Spleen (tissue), 11 donors: ENCODE measurements at regions not wholly inside any gene's neighbourhood (a gene's known extent, or its start where the extent isn't known, plus 50 kb on each side); places are given as distances from the start of the nearest gene placed in this dataset.

ENCODE experiments used
- DNase-seq: peaks from one replicate; pipeline ENCODE4 v3.0.0-alpha.2; 2020
- H3K27ac ChIP-seq, 8 donors: fragments of 200-600 bp; sonication (generic) in 7 of 8; 1 replicate in 4 of 8; 2 replicates in 4 of 8; pipeline versions ENCODE4 v1.5.0 to v1.8.0; 2016 to 2021; ENCODE audit warnings: inconsistent platforms in 4 of 8, mild to moderate bottlenecking in 4 of 8, moderate library complexity in 1 of 8
- H3K27me3 ChIP-seq, 7 donors: fragments of 200-600 bp; sonication (generic) in 6 of 7; replicated peaks in 1 of 7; 1 replicate in 4 of 7; 2 replicates in 3 of 7; pipeline versions ENCODE4 v1.5.0 to v1.8.0; 2016 to 2021; ENCODE audit warnings: inconsistent platforms in 3 of 7, mild to moderate bottlenecking in 1 of 7
- H3K36me3 ChIP-seq, 6 donors: fragments of 200-600 bp; sonication (generic) in 5 of 6; 1 replicate in 4 of 6; 2 replicates in 2 of 6; pipeline versions ENCODE4 v1.5.0 to v1.8.0; 2016 to 2021; ENCODE audit warnings: inconsistent platforms in 2 of 6
- H3K4me1 ChIP-seq, 6 donors: fragments of 200-600 bp; sonication (generic) in 5 of 6; 1 replicate in 3 of 6; 2 replicates in 3 of 6; pipeline versions ENCODE4 v1.5.0 to v1.8.0; 2016 to 2021; ENCODE audit warnings: inconsistent platforms in 3 of 6
- H3K4me3 ChIP-seq, 8 donors: fragments of 200-600 bp; sonication (generic) in 7 of 8; 1 replicate in 4 of 8; 2 replicates in 4 of 8; pipeline versions ENCODE4 v1.5.0 to v1.8.0; 2016 to 2021; ENCODE audit warnings: inconsistent platforms in 4 of 8, mild to moderate bottlenecking in 4 of 8, moderate library complexity in 2 of 8
- H3K9me3 ChIP-seq, 8 donors: fragments of 200-600 bp; sonication (generic) in 7 of 8; 1 replicate in 4 of 8; 2 replicates in 4 of 8; pipeline versions ENCODE4 v1.5.0 to v1.8.0; 2016 to 2021; ENCODE audit warnings: inconsistent platforms in 4 of 8
- CTCF ChIP-seq, 11 experiments: fragments of 200-600 bp in 7 of 11; fragments of 450-650 bp in 4 of 11; sonication (generic) in 4 of 11; IDR thresholded peaks in 8 of 11; conservative IDR thresholded peaks in 3 of 11; 1 replicate in 7 of 11; 2 replicates in 4 of 11; pipeline versions ENCODE4 v1.4.0 to v1.8.0; 2016 to 2021; ENCODE audit warnings: antibody characterized with exemption in 11 of 11, inconsistent platforms in 4 of 11, mild to moderate bottlenecking in 1 of 11
- POLR2A ChIP-seq, 3 donors: fragments of 450-650 bp; IDR thresholded peaks; one replicate each; pipeline ENCODE4 v1.5.1; 2017; ENCODE audit warnings: antibody characterized with exemption in 3 of 3, mild to moderate bottlenecking in 1 of 3
- POLR2AphosphoS5 ChIP-seq, 3 donors: sonication (generic); formaldehyde crosslinking; IDR thresholded peaks; one replicate each; pipeline ENCODE4 v1.5.1; 2017; ENCODE audit warnings: antibody characterized with exemption in 3 of 3
- WGBS, 5 donors: extraction: QIAGEN DNeasy Blood & Tissue Kit in 3 of 5; methylation state at CpG; one replicate each; pipeline versions ENCODE4 v1.1.5 to v1.1.7; 2013 to 2018; 5-methylcytosine and 5-hydroxymethylcytosine counted together
- intact Hi-C: fragments of 100-400 bp; cut with DNase I; formaldehyde crosslinking; loops from one replicate; pipeline ENCODE4 v1.15.0; 2023; ENCODE audit warnings: low total_unique reads
- donor health status: healthy with polysubstance abuse.
- donor health status: DM: no; HTN: no; CAD: no; lungs with moderate emphysema.
- donor health status: DM: no; HTN: no; CAD: no.
- donor health status: Bipolar disorder and iron deficiency.
- donor health status: healthy.
- donor health status: DM: no; HTN: no; CAD: no.
- donor health status: DM: yes; HTN: yes; CAD: no.

- H3K4me1 ChIP-seq: peaks cover 0 to 30% (median 20%) of the 10 kb centered on the region in 6 donors
- TF ChIP-seq POLR2A (IDR thresholded peaks at IDR 0.05) (no peak), CTCF (IDR thresholded peaks at IDR 0.05 in 8 of 11, conservative IDR thresholded peaks at IDR 0.05 in 3 of 11) (no peak), POLR2AphosphoS5 (IDR thresholded peaks at IDR 0.05) (no peak)
- no peaks in the 10 kb centered on the region for H3K36me3 ChIP-seq
- H3K27me3 ChIP-seq: no peaks in the 10 kb centered on the region
- H3K9me3 ChIP-seq: no peaks in the 10 kb centered on the region
- H3K4me3 ChIP-seq: no peak overlapping the region
- intact Hi-C loops: no loop called here
- WGBS, 5 donors: 77 to 92% (median 82%) methylated on average over 4 of the region's 4 CpGs
- peak overlapping the region in 6 of 8 donors; percentile 63 to 87 (median 82) for H3K27ac ChIP-seq
- DNase-seq: no peak
These were observed 60.9 kb upstream of the RTN4 start for GRCh38 chr2:55111230-55111569.

- H3K4me3 ChIP-seq: no peak overlapping the region
- 87 to 96% (median 94%) methylated on average over 2 of the region's 2 CpGs for WGBS, 5 donors
- peaks cover 0 to 30% (median 20%) of the 10 kb centered on the region in 6 donors for H3K4me1 ChIP-seq
- DNase-seq: no peak
- H3K9me3 ChIP-seq: no peaks in the 10 kb centered on the region
- intact Hi-C loops: no loop called here
- H3K36me3 ChIP-seq: no peaks in the 10 kb centered on the region
- TF ChIP-seq POLR2A (IDR thresholded peaks at IDR 0.05) (no peak), CTCF (IDR thresholded peaks at IDR 0.05 in 8 of 11, conservative IDR thresholded peaks at IDR 0.05 in 3 of 11) (no peak), POLR2AphosphoS5 (IDR thresholded peaks at IDR 0.05) (no peak)
- H3K27me3 ChIP-seq: no peaks in the 10 kb centered on the region
- H3K27ac ChIP-seq: no peak overlapping the region
These were observed 59.1 kb upstream of the RTN4 start for GRCh38 chr2:55109219-55109891.

GRCh38 chr2:55108456-55109160 is 58.4 kb upstream of the RTN4 start:
- intact Hi-C loops: no loop called here
- WGBS, 5 donors: 76 to 86% (median 78%) methylated on average over 7 of the region's 7 CpGs

More at GRCh38 chr2:55108456-55109160, 58.4 kb upstream of the RTN4 start:
- DNase-seq: no peak
- H3K36me3 ChIP-seq: no peaks in the 10 kb centered on the region
- peaks cover 0 to 32% (median 20%) of the 10 kb centered on the region in 6 donors for H3K4me1 ChIP-seq
- H3K4me3 ChIP-seq: no peak overlapping the region
- no peaks in the 10 kb centered on the region for H3K9me3 ChIP-seq
- H3K27ac ChIP-seq: no peak overlapping the region
- no peak for TF ChIP-seq POLR2A (IDR thresholded peaks at IDR 0.05)
- TF ChIP-seq POLR2AphosphoS5 (IDR thresholded peaks at IDR 0.05): no peak
- TF ChIP-seq CTCF (IDR thresholded peaks at IDR 0.05 in 8 of 11, conservative IDR thresholded peaks at IDR 0.05 in 3 of 11): no peak
- no peaks in the 10 kb centered on the region for H3K27me3 ChIP-seq
